ENCODE measurements at regions not wholly inside any gene's neighbourhood (a gene's known extent, or its start where the extent isn't known, plus 50 kb on each side); places are given as distances from the start of the nearest gene placed in this dataset.

DNA sequence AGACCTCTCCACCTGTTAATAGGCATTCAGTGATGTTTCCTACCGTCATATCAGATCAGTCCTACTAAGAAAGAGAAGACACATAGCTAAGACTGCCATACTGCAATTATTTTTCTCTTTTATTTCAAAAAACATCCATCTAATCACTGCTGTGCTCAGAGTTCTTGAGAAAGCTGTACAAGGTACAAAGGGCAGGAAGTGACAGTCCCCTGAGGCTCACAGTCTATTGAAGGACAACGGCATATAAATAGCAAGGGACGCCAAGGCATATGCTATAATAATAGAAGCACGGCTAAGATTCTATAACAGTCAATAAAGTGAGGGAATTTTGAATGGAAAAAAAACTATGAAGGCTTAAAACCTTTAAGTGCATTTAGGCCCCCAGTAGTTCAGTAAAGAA lies 415.3 kb upstream of the NRP1 start:
- Histone ChIP-seq H3K4me3 (ENCODE audit: low read depth, low read length) (no peak overlapping the region), H3K36me3 (ENCODE audit: control insufficient read depth, insufficient read depth, low read length) (no peaks in the 10 kb centered on the region), H3K9me3 (no peaks in the 10 kb centered on the region), H3K4me1 (no peaks in the 10 kb centered on the region), H3K27me3 (replicated peaks; ENCODE audit: control insufficient read depth, insufficient read depth, low read length) (no peaks in the 10 kb centered on the region)
- no TSS peak for BruUV-seq (replicated peaks)
- Mint-ChIP-seq H3K27ac (ENCODE audit: unreplicated experiment) (no peak overlapping the region), H3K9me3 (ENCODE audit: unreplicated experiment) (no peaks in the 10 kb centered on the region), H3K27me3 (ENCODE audit: insufficient read depth, unreplicated experiment) (no peaks in the 10 kb centered on the region), H3K4me3 (ENCODE audit: unreplicated experiment) (no peak overlapping the region), H3K36me3 (ENCODE audit: insufficient read depth, unreplicated experiment) (no peaks in the 10 kb centered on the region), H3K4me1 (ENCODE audit: low read depth, unreplicated experiment) (no peaks in the 10 kb centered on the region)
- CTCF ChIA-PET: no interaction called here
- POLR2A ChIA-PET: no interaction called here
- intact Hi-C loops (cut with micrococcal nuclease; ENCODE audit: unreplicated experiment): no loop called here
- no peak for TF ChIP-seq CTCF (IDR thresholded peaks at IDR 0.05; ENCODE audit: insufficient read depth in 1 of 2, low read depth in 1 of 2, low read length in 1 of 2, severe bottlenecking in 1 of 2, unreplicated experiment in 1 of 2)
- no peak for DNase-seq

GRCh38 chr10:33749067-33749735 lies 414.7 kb upstream of the NRP1 start:
- Mint-ChIP-seq H3K36me3 (ENCODE audit: insufficient read depth, unreplicated experiment) (no peaks in the 10 kb centered on the region), H3K4me3 (ENCODE audit: unreplicated experiment) (no peak overlapping the region), H3K9me3 (ENCODE audit: unreplicated experiment) (no peaks in the 10 kb centered on the region), H3K4me1 (ENCODE audit: low read depth, unreplicated experiment) (no peaks in the 10 kb centered on the region), H3K27ac (ENCODE audit: unreplicated experiment) (no peak overlapping the region), H3K27me3 (ENCODE audit: insufficient read depth, unreplicated experiment) (no peaks in the 10 kb centered on the region)
- ChIA-PET CTCF (no interaction called here), POLR2A (no interaction called here)
- Histone ChIP-seq H3K4me3 (ENCODE audit: low read depth, low read length) (no peak overlapping the region), H3K36me3 (ENCODE audit: control insufficient read depth, insufficient read depth, low read length) (no peaks in the 10 kb centered on the region), H3K27me3 (replicated peaks; ENCODE audit: control insufficient read depth, insufficient read depth, low read length) (no peaks in the 10 kb centered on the region), H3K4me1 (no peaks in the 10 kb centered on the region), H3K9me3 (no peaks in the 10 kb centered on the region)
- no TSS peak for BruUV-seq (replicated peaks)
- no peak for TF ChIP-seq CTCF (IDR thresholded peaks at IDR 0.05; ENCODE audit: insufficient read depth in 1 of 2, low read depth in 1 of 2, low read length in 1 of 2, severe bottlenecking in 1 of 2, unreplicated experiment in 1 of 2)
- no peak for DNase-seq
- intact Hi-C loops (cut with micrococcal nuclease; ENCODE audit: unreplicated experiment): no loop called here

- TF ChIP-seq CTCF (IDR thresholded peaks at IDR 0.05; ENCODE audit: insufficient read depth in 1 of 2, low read depth in 1 of 2, low read length in 1 of 2, severe bottlenecking in 1 of 2, unreplicated experiment in 1 of 2): no peak
- no peak overlapping the region for H3K27ac Mint-ChIP-seq (ENCODE audit: unreplicated experiment)
- CTCF ChIA-PET: no interaction called here
Measured at GRCh38 chr10:33746836-33747268, 412.4 kb upstream of the NRP1 start.

More at GRCh38 chr10:33746836-33747268, 412.4 kb upstream of the NRP1 start:
- Mint-ChIP-seq H3K4me1 (ENCODE audit: low read depth, unreplicated experiment) (no peaks in the 10 kb centered on the region), H3K36me3 (ENCODE audit: insufficient read depth, unreplicated experiment) (no peaks in the 10 kb centered on the region), H3K27me3 (ENCODE audit: insufficient read depth, unreplicated experiment) (no peaks in the 10 kb centered on the region), H3K4me3 (ENCODE audit: unreplicated experiment) (no peak overlapping the region), H3K9me3 (ENCODE audit: unreplicated experiment) (no peaks in the 10 kb centered on the region)
- POLR2A ChIA-PET: no interaction called here
- Histone ChIP-seq H3K27me3 (replicated peaks; ENCODE audit: control insufficient read depth, insufficient read depth, low read length) (no peaks in the 10 kb centered on the region), H3K4me1 (no peaks in the 10 kb centered on the region), H3K4me3 (ENCODE audit: low read depth, low read length) (no peak overlapping the region), H3K9me3 (no peaks in the 10 kb centered on the region), H3K36me3 (ENCODE audit: control insufficient read depth, insufficient read depth, low read length) (no peaks in the 10 kb centered on the region)
- no TSS peak for BruUV-seq (replicated peaks)
- intact Hi-C loops (cut with micrococcal nuclease; ENCODE audit: unreplicated experiment): no loop called here
- DNase-seq: no peak

Data from Caco-2 (cell line).